Neural progenitor cell (in vitro differentiated cells): ENCODE measurements at regions not wholly inside any gene's neighbourhood (a gene's known extent, or its start where the extent isn't known, plus 50 kb on each side); places are given as distances from the start of the nearest gene placed in this dataset.

Experiments
- CTCF ChIP-seq: fragments of 200-600 bp; sonication (generic); IDR thresholded peaks from 2 replicates; pipeline ENCODE4 v1.5.1; 2017; ENCODE audit warnings: antibody characterized with exemption, mild to moderate bottlenecking
- EZH2 ChIP-seq: fragments of 200-600 bp; sonication (generic); IDR thresholded peaks from 2 replicates; pipeline ENCODE4 v1.6.1; 2017; ENCODE audit warnings: antibody characterized with exemption, mild to moderate bottlenecking, moderate library complexity
- EZH2phosphoT487 ChIP-seq: fragments of 200-600 bp; sonication (generic); IDR thresholded peaks from 2 replicates; pipeline ENCODE4 v1.6.1; 2017; ENCODE audit warnings: antibody characterized with exemption

- TF ChIP-seq EZH2 (no peak), EZH2phosphoT487 (peak; percentile 47), CTCF (no peak)
These were observed 362.9 kb upstream of the PCDH20 start for GRCh38 chr13:61778531-61778930.
